IMR-90 (cell line): ENCODE measurements at regions not wholly inside any gene's neighbourhood (a gene's known extent, or its start where the extent isn't known, plus 50 kb on each side); places are given as distances from the start of the nearest gene placed in this dataset.

ENCODE experiments used
- ATAC-seq: fragments of 200-7000 bp; cut with Tn5 transposase; 2 replicates; pipeline ENCODE4 v1.9.1; 2020; ENCODE audit warnings: low read depth, mild to moderate bottlenecking, moderate library complexity
- BruUV-seq: library from RNA; stranded (reverse); fragments of 400-500 nt; replicated peaks from 2 replicates; lab custom pipeline; 2021; lab: Mats Ljungman, UMichigan
- CTCF ChIA-PET: fragments of 300-600 bp; formaldehyde crosslinking; extraction: SDS; loops from one replicate; lab custom pipeline; 2021; ENCODE audit warnings: antibody characterized with exemption; lab: Yijun Ruan, JAX
- POLR2A ChIA-PET: fragments of 300-600 bp; sonication (Branson Sonifier 250); formaldehyde crosslinking; loops from one replicate; lab custom pipeline; 2022; ENCODE audit warnings: antibody characterized with exemption; ENCODE audit not compliant: unreplicated experiment; lab: Charles Lee
- DNase-seq: peaks from one replicate; pipeline ENCODE4 v3.0.0; 2013
- H2AFZ ChIP-seq: replicated peaks from 2 replicates; pipeline ENCODE3; 2013; ENCODE audit warnings: low read length, mild to moderate bottlenecking; ENCODE audit not compliant: poor library complexity
- H2AK5ac ChIP-seq: 2 replicates; pipeline ENCODE4 v1.6.1; 2013; ENCODE audit warnings: low read depth, low read length, inconsistent platforms
- H2AK9ac ChIP-seq: replicated peaks from 2 replicates; pipeline ENCODE3; 2013; ENCODE audit warnings: mild to moderate bottlenecking, low read depth, low read length, moderate library complexity; ENCODE audit not compliant: poor library complexity
- H2BK120ac ChIP-seq: 2 replicates; pipeline ENCODE4 v1.6.1; 2013; ENCODE audit warnings: low read depth, low read length, inconsistent platforms
- H2BK15ac ChIP-seq: 3 replicates; pipeline ENCODE4 v1.6.1; 2013; ENCODE audit warnings: low read depth, low read length, inconsistent platforms
- H2BK20ac ChIP-seq: 2 replicates; pipeline ENCODE4 v1.6.1; 2013; ENCODE audit warnings: low read depth, mild to moderate bottlenecking, inconsistent platforms, low read length, moderate library complexity
- H2BK5ac ChIP-seq: 2 replicates; pipeline ENCODE4 v1.6.1; 2013; ENCODE audit warnings: mild to moderate bottlenecking, low read depth, low read length, inconsistent platforms; ENCODE audit not compliant: poor library complexity, severe bottlenecking
- H3K14ac ChIP-seq: replicated peaks from 2 replicates; pipeline ENCODE4 v1.6.1; 2013; ENCODE audit warnings: low read depth, low read length, inconsistent platforms
- H3K18ac ChIP-seq: 2 replicates; pipeline ENCODE4 v1.6.1; 2013; ENCODE audit warnings: low read depth, low read length, control low read depth
- H3K23ac ChIP-seq: 2 replicates; pipeline ENCODE4 v1.6.1; 2013; ENCODE audit warnings: low read depth, low read length, inconsistent platforms
- H3K27ac ChIP-seq: 2 replicates; pipeline ENCODE4 v1.5.1; 2013; ENCODE audit warnings: mild to moderate bottlenecking, control low read depth, low read length; ENCODE audit not compliant: insufficient read depth
- H3K27me3 ChIP-seq: 2 replicates; pipeline ENCODE4 v1.6.1; 2013; ENCODE audit warnings: low read length; ENCODE audit not compliant: control insufficient read depth, insufficient read depth
- H3K36me3 ChIP-seq: 2 replicates; pipeline ENCODE4 v1.6.1; 2013; ENCODE audit warnings: low read length, mixed read lengths; ENCODE audit not compliant: control insufficient read depth, insufficient read depth
- H3K4ac ChIP-seq: 2 replicates; pipeline ENCODE4 v1.6.1; 2013; ENCODE audit warnings: low read depth, low read length, inconsistent platforms
- H3K4me1 ChIP-seq: 2 replicates; pipeline ENCODE4 v1.6.1; 2013; ENCODE audit warnings: low read length, mixed read lengths; ENCODE audit not compliant: control insufficient read depth, insufficient read depth
- H3K4me2 ChIP-seq: 2 replicates; pipeline ENCODE4 v1.6.1; 2013; ENCODE audit warnings: low read depth, mild to moderate bottlenecking, control low read depth, low read length, moderate library complexity
- H3K4me3 ChIP-seq: 2 replicates; pipeline ENCODE4 v1.5.1; 2013; ENCODE audit warnings: low read depth, mild to moderate bottlenecking, control low read depth, low read length, moderate library complexity; ENCODE audit not compliant: insufficient read depth
- H3K56ac ChIP-seq: 2 replicates; pipeline ENCODE4 v1.6.1; 2013; ENCODE audit warnings: low read length, inconsistent platforms; ENCODE audit not compliant: insufficient read depth; ENCODE audit errors: extremely low read depth
- H3K79me1 ChIP-seq, 2 experiments: 2 replicates each; pipeline ENCODE4 v1.6.1; 2013; ENCODE audit warnings: low read length in 2 of 2, inconsistent platforms in 1 of 2, low read depth in 1 of 2
- H3K9ac ChIP-seq: 2 replicates; pipeline ENCODE4 v1.6.1; 2013; ENCODE audit warnings: low read depth, low read length, control low read depth
- H3K9me1 ChIP-seq: 2 replicates; pipeline ENCODE4 v1.6.1; 2013; ENCODE audit warnings: low read length, inconsistent platforms; ENCODE audit not compliant: insufficient read depth
- H3K9me3 ChIP-seq: 2 replicates; pipeline ENCODE4 v1.6.1; 2013; ENCODE audit warnings: low read length; ENCODE audit not compliant: control insufficient read depth, insufficient read depth
- H4K20me1 ChIP-seq: 2 replicates; pipeline ENCODE4 v1.6.1; 2013; ENCODE audit warnings: low read length, inconsistent platforms; ENCODE audit not compliant: insufficient read depth
- H4K5ac ChIP-seq: 2 replicates; pipeline ENCODE4 v1.6.1; 2013; ENCODE audit warnings: mild to moderate bottlenecking, low read depth, low read length, control low read depth
- H4K8ac ChIP-seq, 2 experiments: 2 replicates each; pipeline ENCODE4 v1.6.1; 2013; ENCODE audit warnings: low read depth in 2 of 2, low read length in 2 of 2, control low read depth in 1 of 2, inconsistent platforms in 1 of 2
- H4K91ac ChIP-seq: 2 replicates; pipeline ENCODE4 v1.6.1; 2013; ENCODE audit warnings: low read depth, low read length, inconsistent platforms; ENCODE audit not compliant: insufficient read depth
- CHD1 ChIP-seq: IDR thresholded peaks from 2 replicates; pipeline ENCODE4 v1.6.1; 2012; ENCODE audit warnings: low read depth, low read length, improper control_type of control experiment
- WGBS, 2 experiments: methylation state at CpG; one replicate each; pipeline versions ENCODE4 v1.1.5 to v1.1.7; 2013; ENCODE audit warnings: missing lambda C conversion rate in 2 of 2; ENCODE audit not compliant: insufficient read length in 1 of 2; ENCODE audit errors: extremely low coverage in 2 of 2; 5-methylcytosine and 5-hydroxymethylcytosine counted together
- dilution Hi-C: fragments of 300-500 bp; cut with HindIII; formaldehyde crosslinking; loops from one replicate; pipeline ENCODE4 v1.14.3; 2018; ENCODE audit warnings: low sequenced_read_pairs; ENCODE audit not compliant: unreplicated experiment
- in situ Hi-C: fragments of 300-500 bp; cut with MboI; formaldehyde crosslinking; loops from 3 replicates; pipeline ENCODE4 v1.14.3; 2019; ENCODE audit warnings: low sequenced_read_pairs, inconsistent platforms, mixed read lengths
- intact Hi-C: fragments of 100-400 bp; cut with micrococcal nuclease; formaldehyde crosslinking; loops from 2 replicates; pipeline ENCODE4 v1.10.0; 2022
- TF ChIP-seq, protein P1 (sequence below): fragments of 150-350 bp; IDR thresholded peaks from 2 replicates; pipeline ENCODE4 v1.6.1; 2017; ENCODE audit warnings: mild to moderate bottlenecking, antibody characterized with exemption, low read length, low read depth

DNA sequence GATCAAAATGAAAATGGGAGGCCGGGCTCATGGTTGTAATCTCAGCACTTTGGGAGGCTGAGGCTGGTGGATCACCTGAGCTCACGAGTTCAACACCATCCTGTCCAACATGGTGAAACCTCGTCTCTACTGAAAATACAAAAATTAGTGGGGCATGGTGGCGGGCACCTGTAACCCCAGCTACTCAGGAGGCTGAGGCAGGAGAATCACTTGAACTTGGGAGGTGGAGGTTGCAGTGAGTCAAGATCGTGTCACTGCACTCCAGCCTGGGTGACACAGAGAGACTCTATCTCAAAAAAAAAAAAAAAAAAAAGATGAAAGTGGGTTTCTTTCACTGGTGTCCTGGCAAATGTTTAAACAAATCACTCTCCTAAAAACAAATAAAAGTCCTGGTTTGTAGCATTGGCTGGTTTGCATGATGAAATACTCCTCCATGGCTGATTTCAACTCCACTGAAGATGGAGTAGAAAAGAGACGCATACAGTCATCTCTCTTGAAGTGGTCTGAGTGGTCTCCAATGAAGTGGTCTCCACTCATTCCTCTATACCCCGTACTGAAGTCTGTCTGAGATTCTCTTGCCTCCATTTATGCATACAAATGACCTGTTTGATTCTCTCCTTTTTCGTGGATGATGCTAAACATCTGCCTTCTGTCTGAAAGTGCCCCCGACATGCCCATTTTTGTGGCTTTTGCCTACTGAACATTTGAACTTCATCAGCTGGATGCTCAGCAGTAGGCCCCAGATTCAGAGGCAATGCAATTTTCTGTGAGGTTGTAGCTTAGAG, 153.0 kb upstream of the FAM20A start:
- DNase-seq: no peak
- no peaks in the 10 kb centered on the region for H3K9me3 ChIP-seq
- no peak overlapping the region for H2AK5ac ChIP-seq
- in situ Hi-C loops: loop anchor here (25.0 kb wide), 2 partner anchors 492 to 592 kb away; no protein-coding TSS in a partner anchor
- H3K14ac ChIP-seq: no peak overlapping the region
- no peaks in the 10 kb centered on the region for H3K4me1 ChIP-seq
- no peak overlapping the region for H3K18ac ChIP-seq
- BruUV-seq: no TSS peak
- H3K4me3 ChIP-seq: no peak overlapping the region
- dilution Hi-C loops: no loop called here
- H3K23ac ChIP-seq: no peak overlapping the region
- TF ChIP-seq, protein P1, sequence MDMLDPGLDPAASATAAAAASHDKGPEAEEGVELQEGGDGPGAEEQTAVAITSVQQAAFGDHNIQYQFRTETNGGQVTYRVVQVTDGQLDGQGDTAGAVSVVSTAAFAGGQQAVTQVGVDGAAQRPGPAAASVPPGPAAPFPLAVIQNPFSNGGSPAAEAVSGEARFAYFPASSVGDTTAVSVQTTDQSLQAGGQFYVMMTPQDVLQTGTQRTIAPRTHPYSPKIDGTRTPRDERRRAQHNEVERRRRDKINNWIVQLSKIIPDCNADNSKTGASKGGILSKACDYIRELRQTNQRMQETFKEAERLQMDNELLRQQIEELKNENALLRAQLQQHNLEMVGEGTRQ: no peak
- no peak for TF ChIP-seq CHD1
- H3K79me1 ChIP-seq: no peaks in the 10 kb centered on the region
- POLR2A ChIA-PET: no interaction called here
- H3K27me3 ChIP-seq: no peaks in the 10 kb centered on the region
- intact Hi-C loops: loop anchor here (10.0 kb wide), 1 partner anchor 139 kb away; no protein-coding TSS in a partner anchor
- no peak overlapping the region for H2BK5ac ChIP-seq
- H4K20me1 ChIP-seq: no peaks in the 10 kb centered on the region
- no peak for ATAC-seq
- H2BK20ac ChIP-seq: no peak overlapping the region
- H4K91ac ChIP-seq: no peak overlapping the region
- no peak overlapping the region for H4K8ac ChIP-seq
- no peak overlapping the region for H3K27ac ChIP-seq
- WGBS, 2 experiments: 46% methylated on average over 2 of the region's 9 CpGs; no CpG with 5 or more reads in 1 of the 2 experiments
- H3K56ac ChIP-seq: no peak overlapping the region
- H3K9ac ChIP-seq: no peak overlapping the region
- H2BK120ac ChIP-seq: no peak overlapping the region
- H4K5ac ChIP-seq: no peak overlapping the region
- H3K36me3 ChIP-seq: no peaks in the 10 kb centered on the region
- H2BK15ac ChIP-seq: no peak overlapping the region
- H2AFZ ChIP-seq: no peak overlapping the region
- H3K4me2 ChIP-seq: no peak overlapping the region
- no peak overlapping the region for H3K4ac ChIP-seq
- H2AK9ac ChIP-seq: no peak overlapping the region
- H3K9me1 ChIP-seq: no peaks in the 10 kb centered on the region
- CTCF ChIA-PET: no interaction called here
